HG03432 (cell line): ENCODE measurements at regions not wholly inside any gene's neighbourhood (a gene's known extent, or its start where the extent isn't known, plus 50 kb on each side); places are given as distances from the start of the nearest gene placed in this dataset.

ENCODE experiments used
- ATAC-seq: cut with Tn5 transposase; IDR thresholded peaks from one replicate; pipeline ENCODE4 v1.9.1; 2021; ENCODE audit warnings: mild to moderate bottlenecking, moderate library complexity; ENCODE audit not compliant: unreplicated experiment

- ATAC-seq = peak; percentile 99
Measured at GRCh38 chr16:80144191-80144590, 396.6 kb upstream of the DYNLRB2 start.

- ATAC-seq = no peak
Measured at GRCh38 chr16:80142940-80143339, 397.9 kb upstream of the DYNLRB2 start.

- no peak for ATAC-seq
Measured at GRCh38 chr16:80142281-80142680, 398.5 kb upstream of the DYNLRB2 start.

GRCh38 chr16:80129791-80130190 lies 411.0 kb upstream of the DYNLRB2 start:
- ATAC-seq = no peak

GRCh38 chr16:80125677-80126076 lies 415.1 kb upstream of the DYNLRB2 start:
- no peak for ATAC-seq

- ATAC-seq = no peak
Measured at GRCh38 chr16:80123189-80123588, 417.6 kb upstream of the DYNLRB2 start.

GRCh38 chr16:80122115-80122514 lies 418.7 kb upstream of the DYNLRB2 start:
- no peak for ATAC-seq

- no peak for ATAC-seq
Measured at GRCh38 chr16:80121522-80121909, 419.3 kb upstream of the DYNLRB2 start.

- no peak for ATAC-seq
Measured at GRCh38 chr16:80120899-80121521, 419.8 kb upstream of the DYNLRB2 start.

GRCh38 chr16:80117556-80118130 lies 423.1 kb upstream of the DYNLRB2 start:
- ATAC-seq = no peak

- ATAC-seq = no peak
Measured at GRCh38 chr16:80116711-80117110, 424.1 kb upstream of the DYNLRB2 start.

- ATAC-seq = no peak
Measured at GRCh38 chr16:80114699-80115098, 426.1 kb upstream of the DYNLRB2 start.

GRCh38 chr16:80113873-80114574 lies 426.8 kb upstream of the DYNLRB2 start:
- ATAC-seq = no peak

- no peak for ATAC-seq
Measured at GRCh38 chr16:80109581-80109980, 431.2 kb upstream of the DYNLRB2 start.

GRCh38 chr16:80107900-80108299 lies 432.9 kb upstream of the DYNLRB2 start:
- ATAC-seq = no peak

- no peak for ATAC-seq
Measured at GRCh38 chr16:80105751-80106150, 435.0 kb upstream of the DYNLRB2 start.

GRCh38 chr16:80105160-80105559 lies 435.6 kb upstream of the DYNLRB2 start:
- no peak for ATAC-seq

- ATAC-seq = no peak
Measured at GRCh38 chr16:80104401-80104800, 436.4 kb upstream of the DYNLRB2 start.

GRCh38 chr16:80103463-80103862 lies 437.3 kb upstream of the DYNLRB2 start:
- no peak for ATAC-seq

GRCh38 chr16:80100846-80101451 lies 439.8 kb upstream of the DYNLRB2 start:
- ATAC-seq = no peak

- ATAC-seq = no peak
Measured at GRCh38 chr16:80100186-80100585, 440.6 kb upstream of the DYNLRB2 start.

- no peak for ATAC-seq
Measured at GRCh38 chr16:80097098-80097497, 443.7 kb upstream of the DYNLRB2 start.
